ENCODE measurements at regions not wholly inside any gene's neighbourhood (a gene's known extent, or its start where the extent isn't known, plus 50 kb on each side); places are given as distances from the start of the nearest gene placed in this dataset.

DNA sequence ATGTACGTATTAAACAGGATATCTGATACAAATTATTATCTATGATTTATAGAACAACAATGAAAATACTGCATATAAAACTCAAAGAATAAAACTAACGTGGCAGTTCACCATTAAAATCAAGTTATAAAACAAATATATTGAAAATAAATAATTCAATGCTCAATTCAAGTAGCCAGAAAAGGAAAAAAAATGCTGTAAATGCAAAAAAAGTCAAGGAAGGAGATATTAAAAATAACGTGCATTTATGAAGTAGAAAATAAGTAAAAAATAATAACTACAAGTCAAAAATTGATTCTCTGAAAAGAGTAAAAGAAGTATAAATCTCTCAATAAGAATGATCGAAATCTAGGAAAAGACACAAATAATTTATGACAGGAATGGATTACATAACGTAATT, 460.5 kb upstream of the CD180 start:
- Histone ChIP-seq H3K27me3 (no peaks in the 10 kb centered on the region), H3K27ac (no peak overlapping the region), H3K4me1 (no peaks in the 10 kb centered on the region), H3K36me3 (no peaks in the 10 kb centered on the region), H3K4me3 (no peak overlapping the region), H3K9ac (ENCODE audit: low read depth in 2 of 2, low read length in 2 of 2) (no peak overlapping the region), H3K9me3 (no peaks in the 10 kb centered on the region)
- no peak for DNase-seq
- no peak for TF ChIP-seq CTCF (IDR thresholded peaks at IDR 0.05)
- intact Hi-C loops (cut with DNase I), result no loop called here

- no peak for DNase-seq
- Histone ChIP-seq H3K27me3 (no peaks in the 10 kb centered on the region), H3K4me1 (no peaks in the 10 kb centered on the region), H3K27ac (no peak overlapping the region), H3K9me3 (no peaks in the 10 kb centered on the region), H3K4me3 (no peak overlapping the region), H3K9ac (ENCODE audit: low read depth in 2 of 2, low read length in 2 of 2) (no peak overlapping the region), H3K36me3 (no peaks in the 10 kb centered on the region)
- intact Hi-C loops (cut with DNase I), result no loop called here
- TF ChIP-seq CTCF (IDR thresholded peaks at IDR 0.05), result no peak
Observed at GRCh38 chr5:67652201-67652600, 455.6 kb upstream of the CD180 start.

DNA sequence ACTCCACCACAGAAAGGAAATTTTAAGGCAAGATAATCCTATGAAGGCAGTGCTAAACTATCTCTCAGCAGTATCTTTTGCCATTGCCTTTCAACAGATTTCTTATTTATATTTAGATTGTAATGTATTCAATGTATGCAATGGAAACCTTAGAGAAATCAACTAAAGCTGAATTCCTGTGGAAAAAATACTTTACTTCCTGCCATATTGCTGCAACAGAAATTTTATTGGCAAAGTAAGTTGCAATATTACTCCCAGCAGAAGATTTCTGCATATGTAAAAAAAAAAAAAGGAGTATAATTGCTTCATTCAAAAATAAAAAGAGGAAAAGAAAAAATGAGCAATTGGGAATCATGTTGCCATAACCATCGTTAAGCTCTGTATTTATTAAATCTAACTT, 454.6 kb upstream of the CD180 start:
- intact Hi-C loops (cut with DNase I), result no loop called here
- Histone ChIP-seq H3K9ac (ENCODE audit: low read depth in 2 of 2, low read length in 2 of 2) (no peak overlapping the region), H3K4me1 (no peaks in the 10 kb centered on the region), H3K36me3 (no peaks in the 10 kb centered on the region), H3K4me3 (no peak overlapping the region), H3K27ac (no peak overlapping the region), H3K27me3 (no peaks in the 10 kb centered on the region), H3K9me3 (no peaks in the 10 kb centered on the region)
- no peak for TF ChIP-seq CTCF (IDR thresholded peaks at IDR 0.05)
- no peak for DNase-seq

GRCh38 chr5:67648201-67648671, 451.6 kb upstream of the CD180 start:
- peak; percentile 40 for DNase-seq
- Histone ChIP-seq H3K9me3 (no peaks in the 10 kb centered on the region), H3K4me3 (no peak overlapping the region), H3K4me1 (no peaks in the 10 kb centered on the region), H3K9ac (ENCODE audit: low read depth in 2 of 2, low read length in 2 of 2) (no peak overlapping the region), H3K36me3 (no peaks in the 10 kb centered on the region), H3K27ac (no peak overlapping the region), H3K27me3 (no peaks in the 10 kb centered on the region)
- intact Hi-C loops (cut with DNase I), result no loop called here
- TF ChIP-seq CTCF (IDR thresholded peaks at IDR 0.05), result no peak

DNA sequence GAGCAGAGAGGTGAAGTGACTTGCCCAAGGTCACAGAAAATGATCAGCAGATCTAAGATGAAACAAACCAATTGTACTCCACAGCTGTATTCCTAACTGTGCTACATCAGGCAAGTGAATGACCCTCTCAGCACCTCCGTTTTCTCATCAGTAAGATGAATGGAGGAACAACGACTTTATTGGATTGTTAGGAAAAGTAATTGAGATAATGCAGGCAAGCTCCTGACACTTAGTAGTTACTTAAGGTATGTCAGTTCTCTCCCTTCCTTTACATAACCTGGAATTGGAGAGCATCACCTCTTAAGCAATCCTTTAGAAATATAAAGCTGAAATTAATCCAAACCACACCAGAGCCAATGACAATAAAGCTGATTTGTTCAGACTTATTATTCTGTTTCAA, 451.2 kb upstream of the CD180 start:
- no peaks in the 10 kb centered on the region for H3K4me1 ChIP-seq
- H3K36me3 ChIP-seq, result no peaks in the 10 kb centered on the region
- H3K9me3 ChIP-seq, result no peaks in the 10 kb centered on the region
- no peak overlapping the region for H3K27ac ChIP-seq
- intact Hi-C loops (cut with DNase I), result no loop called here
- H3K4me3 ChIP-seq, result no peak overlapping the region
- H3K27me3 ChIP-seq, result no peaks in the 10 kb centered on the region
- DNase-seq, result no peak
- H3K9ac ChIP-seq (ENCODE audit: low read depth in 2 of 2, low read length in 2 of 2), result no peak overlapping the region
- TF ChIP-seq CTCF (IDR thresholded peaks at IDR 0.05), result no peak
